K562 (cell line): ENCODE measurements at regions not wholly inside any gene's neighbourhood (a gene's known extent, or its start where the extent isn't known, plus 50 kb on each side); places are given as distances from the start of the nearest gene placed in this dataset.

Source experiments
- ATF2 ChIP-seq: sonication (generic); formaldehyde crosslinking; IDR thresholded peaks from 2 replicates; pipeline ENCODE4 v1.8.1; 2022; ENCODE audit warnings: missing genetic modification reagents
- CEBPZ ChIP-seq: fragments of 150-350 bp; IDR thresholded peaks from 2 replicates; pipeline ENCODE4 v1.6.1; 2014; ENCODE audit warnings: low read depth, mild to moderate bottlenecking, low read length, borderline replicate concordance
- CHD2 ChIP-seq: IDR thresholded peaks from 2 replicates; pipeline ENCODE4 v1.6.1; 2011; ENCODE audit warnings: low read depth, low read length
- E2F5 ChIP-seq: sonication (generic); formaldehyde crosslinking; IDR thresholded peaks from 2 replicates; pipeline ENCODE4 v1.8.0; 2022; ENCODE audit warnings: mild to moderate bottlenecking, missing genetic modification reagents
- EP300 ChIP-seq: IDR thresholded peaks from 2 replicates; pipeline ENCODE4 v1.6.1; 2012; ENCODE audit warnings: low read length, improper control_type of control experiment
- ESRRB ChIP-seq: fragments of 250-450 bp; sonication (Bioruptor Pico); IDR thresholded peaks from 2 replicates; pipeline ENCODE4 v1.5.0; 2020; ENCODE audit warnings: mild to moderate bottlenecking, moderate library complexity, borderline replicate concordance
- PHF8 ChIP-seq: fragments of 200-600 bp; sonication (generic); IDR thresholded peaks from 2 replicates; pipeline ENCODE4 v1.6.1; 2012; ENCODE audit warnings: mixed run types, mild to moderate bottlenecking, inconsistent platforms, low read length, moderate library complexity, borderline replicate concordance
- SMAD1 ChIP-seq: fragments of 150-350 bp; IDR thresholded peaks from 2 replicates; pipeline ENCODE4 v1.6.1; 2014; ENCODE audit warnings: low read length, low read depth; ENCODE audit not compliant: partially characterized antibody
- STAT5B ChIP-seq: fragments of 250-450 bp; sonication (Bioruptor Pico); IDR thresholded peaks from 2 replicates; pipeline ENCODE4 v1.8.0; 2021; ENCODE audit warnings: mild to moderate bottlenecking, inconsistent platforms
- ZBTB1 ChIP-seq: sonication (generic); formaldehyde crosslinking; IDR thresholded peaks from 2 replicates; pipeline ENCODE4 v1.8.1; 2023; ENCODE audit warnings: missing genetic modification reagents, low read depth, mild to moderate bottlenecking, borderline replicate concordance
- ZBTB17 ChIP-seq: fragments of 450-650 bp; formaldehyde crosslinking; IDR thresholded peaks from 2 replicates; pipeline ENCODE4 v1.4.0; 2020; ENCODE audit warnings: mild to moderate bottlenecking
- ZNF140 ChIP-seq: fragments of 250-450 bp; sonication (Bioruptor Pico); IDR thresholded peaks from 2 replicates; pipeline ENCODE4 v1.8.0; 2021; ENCODE audit warnings: moderate library complexity, mild to moderate bottlenecking, inconsistent platforms
- ZNF24 ChIP-seq: fragments of 450-650 bp; IDR thresholded peaks from 2 replicates; pipeline ENCODE4 v1.6.1; 2016

GRCh38 chr12:3364226-3364625 lies 126.8 kb upstream of the PRMT8 start:
- no peak for TF ChIP-seq SMAD1
- no peak for TF ChIP-seq PHF8
- TF ChIP-seq E2F5: no peak
- TF ChIP-seq ATF2 (CRISPR knock-in tag): no peak
- no peak for TF ChIP-seq ZNF140 (CRISPR knock-in tag)
- TF ChIP-seq ZNF24: no peak
- no peak for TF ChIP-seq EP300
- TF ChIP-seq ZBTB1: no peak
- no peak for TF ChIP-seq CEBPZ
- TF ChIP-seq ZBTB17 (CRISPR knock-in tag): no peak
- no peak for TF ChIP-seq STAT5B (CRISPR knock-in tag)
- no peak for TF ChIP-seq CHD2
- no peak for TF ChIP-seq ESRRB (CRISPR knock-in tag)
